ENCODE measurements at regions not wholly inside any gene's neighbourhood (a gene's known extent, or its start where the extent isn't known, plus 50 kb on each side); places are given as distances from the start of the nearest gene placed in this dataset.
A peak's percentile ranks its signal among the peaks of the same experiment; 100 is the strongest.

- no peaks in the 10 kb centered on the region for H3K4me1 ChIP-seq
- no peaks in the 10 kb centered on the region for H3K9me3 ChIP-seq
- H3K4me3 ChIP-seq, result no peak overlapping the region
- H3K36me3 ChIP-seq, result no peaks in the 10 kb centered on the region
- ATAC-seq, result no peak
- WGBS, 4 donors, result 84 to 96% (median 91%) methylated on average over 3 of the region's 3 CpGs
- H3K27me3 ChIP-seq, result no peaks in the 10 kb centered on the region
- no peak for TF ChIP-seq CTCF (IDR thresholded peaks at IDR 0.05)
- no peak for TF ChIP-seq POLR2A (IDR thresholded peaks at IDR 0.05)
- H3K27ac ChIP-seq, result no peak overlapping the region
- intact Hi-C loops (cut with DNase I), result no loop called here
- DNase-seq, result no peak
Measured at GRCh38 chr14:42229976-42230375, 623.3 kb downstream of the LRFN5 start.

GRCh38 chr14:42229294-42229693, 622.6 kb downstream of the LRFN5 start:
- no peaks in the 10 kb centered on the region for H3K9me3 ChIP-seq
- TF ChIP-seq CTCF (IDR thresholded peaks at IDR 0.05) (no peak), POLR2A (IDR thresholded peaks at IDR 0.05) (no peak)
- H3K4me1 ChIP-seq, result no peaks in the 10 kb centered on the region
- no peaks in the 10 kb centered on the region for H3K36me3 ChIP-seq
- H3K27me3 ChIP-seq, result no peaks in the 10 kb centered on the region
- no peak overlapping the region for H3K4me3 ChIP-seq
- ATAC-seq, result peak in 1 of 4 donors; percentile 15
- H3K27ac ChIP-seq, result no peak overlapping the region
- no peak for DNase-seq
- intact Hi-C loops (cut with DNase I), result no loop called here
- 78 to 84% (median 79%) methylated on average over 3 to 6 of the region's 6 CpGs for WGBS, 4 donors

GRCh38 chr14:42228611-42229010, 621.9 kb downstream of the LRFN5 start:
- H3K27me3 ChIP-seq, result no peaks in the 10 kb centered on the region
- intact Hi-C loops (cut with DNase I), result no loop called here
- no peak for ATAC-seq
- no peaks in the 10 kb centered on the region for H3K36me3 ChIP-seq
- DNase-seq, result no peak
- peaks cover 0 to 2% (median 0%) of the 10 kb centered on the region in 12 donors for H3K4me1 ChIP-seq
- 76 to 87% (median 78%) methylated on average over 4 to 7 of the region's 7 CpGs for WGBS, 4 donors
- H3K27ac ChIP-seq, result no peak overlapping the region
- H3K9me3 ChIP-seq, result no peaks in the 10 kb centered on the region
- H3K4me3 ChIP-seq, result no peak overlapping the region
- TF ChIP-seq CTCF (IDR thresholded peaks at IDR 0.05) (no peak), POLR2A (IDR thresholded peaks at IDR 0.05) (no peak)

- peaks cover 0 to 2% (median 0%) of the 10 kb centered on the region in 12 donors for H3K4me1 ChIP-seq
- H3K36me3 ChIP-seq, result no peaks in the 10 kb centered on the region
- H3K27ac ChIP-seq, result no peak overlapping the region
- TF ChIP-seq POLR2A (IDR thresholded peaks at IDR 0.05) (no peak), CTCF (IDR thresholded peaks at IDR 0.05) (peak; percentile 44 to 78 (median 72))
- peak in 2 of 4 donors; percentile 48 to 76 for ATAC-seq
- no peaks in the 10 kb centered on the region for H3K9me3 ChIP-seq
- DNase-seq, result peak; percentile 21 to 54 (median 35)
- intact Hi-C loops (cut with DNase I), result no loop called here
- H3K27me3 ChIP-seq, result no peaks in the 10 kb centered on the region
- WGBS, 4 donors, result 28 to 47% (median 38%) methylated on average over 2 of the region's 2 CpGs
- no peak overlapping the region for H3K4me3 ChIP-seq
Measured at GRCh38 chr14:42224053-42224888, 617.6 kb downstream of the LRFN5 start.
